Stimulated activated CD8-positive, alpha-beta memory T cell treated with anti-CD3 and anti-CD28 coated beads, Interleukin-7, amount 100 ng/mL, for 24 hours (primary cell): ENCODE measurements at regions not wholly inside any gene's neighbourhood (a gene's known extent, or its start where the extent isn't known, plus 50 kb on each side); places are given as distances from the start of the nearest gene placed in this dataset.

Experiments used
- DNase-seq: peaks from one replicate; pipeline ENCODE4 v3.0.0-alpha.2; 2020; ENCODE audit warnings: low read depth

- no peak for DNase-seq
These were observed 117.9 kb upstream of the SMAD3 start for GRCh38 chr15:66947471-66947870.

- no peak for DNase-seq
These were observed 117.1 kb upstream of the SMAD3 start for GRCh38 chr15:66948294-66948693.

GRCh38 chr15:66950114-66950513 is 115.3 kb upstream of the SMAD3 start:
- no peak for DNase-seq

GRCh38 chr15:66951531-66952320 is 113.7 kb upstream of the SMAD3 start:
- DNase-seq, result no peak

GRCh38 chr15:66952756-66953522 is 112.5 kb upstream of the SMAD3 start:
- no peak for DNase-seq

- no peak for DNase-seq
These were observed 111.7 kb upstream of the SMAD3 start for GRCh38 chr15:66953523-66954229.

- no peak for DNase-seq
These were observed 110.8 kb upstream of the SMAD3 start for GRCh38 chr15:66954601-66955000.

GRCh38 chr15:66955001-66955516 is 110.3 kb upstream of the SMAD3 start:
- no peak for DNase-seq

- no peak for DNase-seq
These were observed 109.4 kb upstream of the SMAD3 start for GRCh38 chr15:66955871-66956585.

- DNase-seq, result no peak
These were observed 108.6 kb upstream of the SMAD3 start for GRCh38 chr15:66956672-66957430.

- no peak for DNase-seq
These were observed 108.0 kb upstream of the SMAD3 start for GRCh38 chr15:66957431-66957720.

- DNase-seq, result no peak
These were observed 106.3 kb upstream of the SMAD3 start for GRCh38 chr15:66959066-66959465.

- no peak for DNase-seq
These were observed 105.5 kb upstream of the SMAD3 start for GRCh38 chr15:66959875-66960274.

- DNase-seq, result no peak
These were observed 104.9 kb upstream of the SMAD3 start for GRCh38 chr15:66960519-66960918.

- DNase-seq, result no peak
These were observed 104.0 kb upstream of the SMAD3 start for GRCh38 chr15:66961407-66961884.

- no peak for DNase-seq
These were observed 103.5 kb upstream of the SMAD3 start for GRCh38 chr15:66961901-66962300.

GRCh38 chr15:66962522-66962921 is 102.9 kb upstream of the SMAD3 start:
- DNase-seq, result no peak

GRCh38 chr15:66963084-66963483 is 102.3 kb upstream of the SMAD3 start:
- no peak for DNase-seq

GRCh38 chr15:66963710-66964109 is 101.7 kb upstream of the SMAD3 start:
- no peak for DNase-seq

GRCh38 chr15:66964111-66964738 is 101.2 kb upstream of the SMAD3 start:
- DNase-seq, result no peak

- no peak for DNase-seq
These were observed 100.6 kb upstream of the SMAD3 start for GRCh38 chr15:66964791-66965190.
